ENCODE measurements at regions not wholly inside any gene's neighbourhood (a gene's known extent, or its start where the extent isn't known, plus 50 kb on each side); places are given as distances from the start of the nearest gene placed in this dataset.

DNA sequence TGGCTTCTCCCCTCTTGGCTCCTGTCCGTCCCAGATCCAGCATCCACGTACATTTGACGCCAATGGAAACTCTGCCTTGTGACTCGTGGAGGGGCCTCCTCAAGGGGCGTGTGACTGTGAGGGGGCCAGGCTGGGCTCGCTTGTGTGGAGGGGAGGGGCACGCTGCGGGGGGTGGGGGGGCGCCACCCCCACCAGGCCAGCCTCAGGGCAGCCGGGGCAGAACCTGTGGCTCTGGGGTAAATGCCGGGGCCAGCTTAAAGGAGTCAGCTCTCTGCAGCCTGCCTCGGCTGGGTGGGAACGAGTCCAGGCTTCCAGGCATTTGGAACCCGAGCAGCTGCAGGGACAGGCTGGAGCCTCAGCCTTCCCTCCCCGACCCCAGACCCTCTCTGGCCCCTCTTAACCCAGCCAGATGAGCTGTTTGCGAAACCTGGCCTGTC, 94.1 kb downstream of the SIK1 start:
- no peak for DNase-seq (ENCODE audit: low read depth in 2 of 2)

DNA sequence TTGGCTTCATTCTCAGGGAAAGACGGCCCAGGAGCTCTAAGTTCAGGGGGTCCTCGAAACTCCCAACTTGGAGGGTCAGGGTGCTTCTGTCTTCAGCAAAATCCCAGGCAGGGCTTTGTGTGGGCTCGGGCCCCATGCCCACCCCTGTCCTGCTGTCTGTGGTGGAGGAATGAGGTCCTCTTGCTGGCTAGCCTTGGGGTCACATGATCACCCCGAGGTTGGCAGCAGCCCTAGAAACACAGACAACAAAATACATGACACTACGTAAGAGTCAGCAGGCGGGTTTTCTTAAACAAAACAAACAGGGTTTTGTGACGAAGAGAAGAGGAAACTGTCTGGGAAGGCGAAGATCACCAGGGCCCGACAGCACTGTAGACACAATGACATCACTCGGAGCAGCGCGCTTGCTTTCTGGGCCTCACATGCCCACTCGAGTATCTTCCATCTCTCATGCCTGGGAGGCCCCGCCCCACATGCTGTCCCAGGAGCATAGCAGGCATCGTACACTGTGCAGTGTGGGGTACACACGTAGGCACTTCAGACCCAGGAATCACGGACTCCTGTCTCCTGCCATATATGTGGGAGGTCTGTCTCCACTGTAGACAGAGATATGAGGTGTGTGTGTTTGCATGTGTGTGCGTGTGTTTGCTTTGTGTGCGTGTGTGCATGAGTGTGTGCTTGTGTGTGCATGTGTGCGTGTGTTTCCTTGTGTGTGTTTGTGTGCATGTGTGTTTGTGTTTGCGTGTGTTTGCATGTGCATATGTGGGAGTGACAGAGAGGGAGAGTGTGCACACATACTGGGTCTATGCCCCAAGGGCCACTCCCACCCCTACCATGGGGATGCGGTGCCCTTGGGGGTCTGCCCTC, 94.7 kb downstream of the SIK1 start:
- no peak for DNase-seq (ENCODE audit: low read depth in 2 of 2)

DNA sequence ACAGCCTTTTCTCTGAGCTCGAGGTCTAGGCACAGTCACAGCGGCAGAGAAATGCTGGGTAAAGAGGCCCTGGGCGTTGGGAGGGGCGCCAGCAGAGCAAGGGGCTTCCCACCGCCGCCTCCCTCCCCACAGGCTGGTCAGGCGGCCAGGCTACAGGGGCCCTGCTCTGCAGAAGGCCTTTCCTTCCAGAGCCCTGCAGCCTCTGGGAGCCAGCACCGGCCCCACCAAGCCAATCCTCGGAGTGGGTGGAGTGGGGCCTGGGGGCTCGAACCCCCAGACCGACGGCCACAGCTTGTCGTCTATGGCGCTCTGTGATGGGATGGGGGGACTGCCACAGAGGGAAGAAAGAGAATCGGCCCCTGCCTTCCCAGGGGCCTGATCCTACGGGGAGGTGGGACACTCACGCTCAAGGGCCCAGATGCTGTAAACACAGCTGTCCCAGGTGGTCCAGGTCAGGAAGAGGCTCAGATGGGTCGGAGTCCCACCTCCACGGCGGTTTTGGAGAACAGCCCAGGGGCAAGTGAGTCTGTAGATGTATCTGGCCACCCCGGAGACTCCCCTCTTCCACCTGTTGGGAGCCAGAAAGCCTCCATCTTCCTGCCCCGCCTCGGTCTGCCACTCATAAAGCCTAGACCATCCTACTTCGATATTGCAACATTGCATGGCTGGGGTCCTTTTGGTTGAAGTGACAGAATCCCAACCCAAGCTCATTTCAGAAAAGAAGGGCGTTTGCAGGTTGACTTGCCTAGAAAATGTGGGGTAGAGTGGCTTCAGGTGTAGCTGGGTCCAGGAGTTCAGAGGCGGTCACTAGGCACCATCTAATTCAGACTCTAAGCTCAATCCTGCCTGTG, 95.6 kb downstream of the SIK1 start:
- DNase-seq (ENCODE audit: low read depth in 2 of 2): no peak

DNA sequence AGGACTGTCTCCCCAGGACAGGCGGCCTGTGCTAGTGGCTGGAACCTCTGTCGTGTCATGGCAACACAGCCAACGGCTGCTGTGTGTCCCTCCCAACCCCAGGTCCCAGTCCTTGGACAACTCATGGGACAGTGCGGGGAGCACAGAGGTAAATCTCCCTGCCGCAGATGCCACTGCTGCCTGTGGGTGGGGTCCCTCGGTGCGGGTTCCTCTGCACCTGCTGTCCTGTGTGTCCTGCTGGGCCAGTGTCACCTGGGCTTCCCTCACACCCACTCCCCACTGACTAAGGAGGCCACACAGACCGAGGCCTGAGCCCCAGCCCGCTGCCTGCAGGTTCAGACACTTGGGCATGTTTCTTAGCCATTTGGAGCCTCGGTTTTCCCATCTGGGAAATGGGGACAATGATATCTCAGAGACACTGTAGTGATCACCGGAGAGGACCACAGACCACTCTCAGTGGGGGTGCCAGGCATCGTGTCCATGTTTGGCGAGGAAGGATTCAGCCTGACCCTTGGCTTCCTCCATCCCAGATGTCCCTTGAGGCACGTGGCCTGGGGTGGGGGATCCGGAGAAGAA, 96.5 kb downstream of the SIK1 start:
- no peak for DNase-seq (ENCODE audit: low read depth in 2 of 2)

DNA sequence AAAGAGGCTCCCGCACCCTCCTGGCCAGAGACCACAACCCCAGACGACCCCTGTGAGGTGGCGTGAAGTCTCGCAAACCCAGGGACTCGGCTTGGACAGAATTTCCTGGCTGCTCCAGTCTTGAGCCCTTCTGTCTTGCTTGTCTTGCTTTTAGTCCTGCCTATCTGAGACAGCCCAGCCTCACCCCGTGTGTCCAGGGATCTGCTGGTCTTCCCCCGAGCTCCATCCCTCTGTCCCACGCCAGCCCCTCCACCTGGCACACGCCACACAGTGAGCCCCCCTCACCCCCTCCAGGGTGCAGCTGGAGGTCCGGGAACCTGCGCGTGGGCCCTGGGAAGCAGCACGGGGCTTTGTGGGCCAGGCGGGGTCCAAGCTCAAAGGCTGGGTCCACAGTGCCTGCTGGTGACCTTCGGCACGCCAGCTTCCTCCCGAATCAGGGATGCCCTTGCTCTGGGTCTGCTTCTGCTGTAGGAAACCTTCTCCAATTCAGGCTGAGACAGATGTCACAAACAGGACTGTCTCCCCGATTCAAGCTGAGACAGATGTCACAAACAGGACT, 97.1 kb downstream of the SIK1 start:
- no peak for DNase-seq (ENCODE audit: low read depth in 2 of 2)

DNA sequence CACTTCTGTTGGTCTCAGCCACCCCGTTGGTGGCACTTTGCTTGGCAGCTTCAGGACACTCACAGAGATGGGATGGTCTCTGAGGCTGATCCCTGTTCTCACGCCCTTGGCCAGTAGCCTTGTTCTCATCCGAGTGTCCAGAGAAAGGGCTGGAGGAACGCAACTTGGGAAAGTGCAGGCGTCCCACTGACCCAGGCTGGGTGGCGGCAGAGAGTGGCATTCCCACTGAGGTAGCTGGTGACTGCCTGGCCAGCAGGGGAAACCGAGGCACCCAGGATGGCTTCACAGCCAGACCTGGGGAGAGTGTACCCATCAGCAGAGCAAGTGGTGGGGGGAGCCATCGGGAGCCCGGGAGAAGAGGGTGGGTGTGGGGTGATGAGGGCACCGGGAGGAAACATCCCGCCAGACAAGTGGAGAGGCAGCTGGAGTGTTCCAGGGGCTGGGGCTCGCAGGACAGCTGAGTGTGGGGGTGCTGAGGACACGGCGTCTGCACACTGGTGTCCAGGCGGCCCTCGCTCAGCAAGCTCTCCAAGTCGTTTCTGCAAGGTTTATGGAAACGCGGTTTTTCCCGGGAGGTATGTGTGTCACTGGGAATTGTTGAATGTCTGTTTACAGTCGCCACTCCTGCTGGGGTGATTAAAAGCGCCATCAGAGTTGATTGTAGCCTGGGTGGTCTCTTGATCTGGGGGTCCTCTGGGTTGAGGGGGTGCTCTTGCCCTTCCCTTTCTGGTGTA, 97.8 kb downstream of the SIK1 start:
- DNase-seq (ENCODE audit: low read depth in 2 of 2): no peak

DNA sequence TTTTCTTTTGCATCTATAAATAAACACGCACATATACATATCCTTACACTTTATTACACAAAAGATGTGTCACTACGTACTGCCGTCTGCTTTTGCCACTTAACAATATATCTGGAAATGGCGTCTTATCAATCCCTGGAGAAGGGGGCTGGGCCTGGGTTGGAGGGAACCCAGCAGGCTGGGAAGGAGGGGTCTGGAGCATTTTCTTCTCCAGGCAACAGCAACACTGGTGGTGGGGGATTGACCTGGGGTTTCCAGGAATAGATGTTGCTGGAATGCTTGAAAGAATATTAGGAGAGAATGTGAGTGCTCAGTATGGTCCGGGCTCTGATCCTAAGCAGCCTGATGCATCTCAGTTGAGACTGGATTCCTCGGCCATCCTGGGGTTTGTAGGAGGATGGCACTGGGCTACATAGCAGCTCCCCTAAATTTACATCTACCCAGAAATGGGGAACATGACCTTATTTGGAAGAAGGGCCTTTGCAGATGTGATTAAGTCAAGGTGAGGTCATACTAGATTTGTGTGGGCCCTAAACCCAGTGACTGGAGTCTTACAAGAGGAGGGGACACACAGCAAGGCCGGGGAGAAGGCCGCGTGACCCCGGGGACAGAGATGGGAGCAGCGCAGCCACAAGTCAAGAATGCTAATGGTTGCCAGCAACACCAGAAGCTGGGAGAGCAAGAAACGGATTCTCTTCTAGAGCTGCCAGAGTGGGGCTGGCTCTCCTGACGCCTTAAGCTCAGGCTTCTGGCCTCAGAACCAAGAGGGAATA, 98.6 kb downstream of the SIK1 start:
- no peak for DNase-seq (ENCODE audit: low read depth in 2 of 2)

DNA sequence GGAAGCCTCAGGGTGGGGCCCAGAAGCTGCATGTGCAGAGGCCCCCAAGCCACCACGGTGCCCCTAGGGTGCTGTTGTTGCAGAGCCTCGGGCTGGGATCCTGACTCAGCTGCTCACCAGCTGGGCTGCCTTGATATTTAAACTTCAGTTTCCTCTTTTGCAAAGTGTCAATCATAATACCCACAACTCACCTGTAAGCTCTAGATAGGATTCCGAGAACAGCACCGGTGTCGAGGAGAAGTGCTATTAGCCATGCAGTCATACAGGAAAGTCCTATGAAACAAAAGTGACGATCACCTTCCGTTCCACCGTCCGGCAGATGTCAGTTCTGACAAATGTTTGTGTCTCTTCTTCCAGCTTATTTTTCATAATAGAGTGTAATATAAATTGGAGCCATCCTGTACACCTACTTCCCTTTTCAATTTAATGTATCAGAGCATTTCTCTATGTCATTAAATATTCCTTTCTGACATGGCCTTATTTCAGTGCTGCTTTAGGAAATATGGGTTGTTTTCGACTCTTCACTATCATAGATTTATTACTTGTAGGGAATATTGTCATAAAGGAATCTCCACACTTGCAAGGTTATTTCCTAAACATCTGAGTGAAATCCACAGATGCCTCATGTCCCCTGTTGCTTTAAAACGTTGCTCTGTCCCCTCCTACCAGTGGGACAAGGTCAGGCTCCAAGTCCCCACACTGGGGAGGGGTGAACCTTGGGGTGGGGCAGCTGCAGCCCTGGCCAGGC, 100.8 kb downstream of the SIK1 start:
- no peak for DNase-seq (ENCODE audit: low read depth in 2 of 2)

DNA sequence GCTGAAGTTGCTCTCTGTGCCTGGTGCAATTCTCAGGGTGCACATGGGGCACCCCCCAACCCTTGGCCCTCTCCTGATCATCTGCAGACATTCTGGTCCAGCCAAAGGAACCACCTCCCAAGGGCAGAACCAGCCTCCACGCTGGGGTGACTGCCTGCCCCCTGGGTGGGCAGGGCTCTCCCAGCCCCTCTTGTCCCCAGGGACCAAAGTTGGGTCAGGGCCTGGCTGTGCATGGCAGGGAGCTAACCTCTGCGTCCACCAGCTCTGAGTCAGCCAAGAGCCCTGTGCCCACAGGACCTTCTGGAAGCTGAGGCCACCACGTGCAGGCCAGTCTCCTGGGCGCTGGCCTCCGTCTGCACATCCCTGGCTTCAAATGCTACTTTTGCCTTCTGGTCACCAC, 101.9 kb downstream of the SIK1 start:
- no peak for DNase-seq (ENCODE audit: low read depth in 2 of 2)

DNA sequence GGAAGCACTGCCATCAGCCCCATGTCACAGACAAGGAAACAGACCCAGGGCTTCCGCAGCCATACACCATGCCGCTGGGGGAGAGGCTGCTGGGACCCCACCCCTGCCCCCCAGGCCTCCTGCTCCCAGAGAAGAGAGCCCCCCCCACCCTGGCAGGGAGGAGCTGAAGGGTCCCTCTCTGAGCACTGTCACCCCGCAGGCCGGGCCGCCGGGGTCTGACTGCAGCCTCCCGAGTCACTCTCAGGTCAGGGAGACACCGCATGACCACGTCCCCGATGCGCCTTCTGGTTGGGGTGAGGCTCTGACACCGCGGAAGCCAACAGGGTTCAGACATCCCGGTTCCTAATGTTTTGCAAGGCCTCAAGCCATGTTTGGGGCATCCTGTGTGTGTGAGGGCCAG, 102.3 kb downstream of the SIK1 start:
- no peak for DNase-seq (ENCODE audit: low read depth in 2 of 2)

DNA sequence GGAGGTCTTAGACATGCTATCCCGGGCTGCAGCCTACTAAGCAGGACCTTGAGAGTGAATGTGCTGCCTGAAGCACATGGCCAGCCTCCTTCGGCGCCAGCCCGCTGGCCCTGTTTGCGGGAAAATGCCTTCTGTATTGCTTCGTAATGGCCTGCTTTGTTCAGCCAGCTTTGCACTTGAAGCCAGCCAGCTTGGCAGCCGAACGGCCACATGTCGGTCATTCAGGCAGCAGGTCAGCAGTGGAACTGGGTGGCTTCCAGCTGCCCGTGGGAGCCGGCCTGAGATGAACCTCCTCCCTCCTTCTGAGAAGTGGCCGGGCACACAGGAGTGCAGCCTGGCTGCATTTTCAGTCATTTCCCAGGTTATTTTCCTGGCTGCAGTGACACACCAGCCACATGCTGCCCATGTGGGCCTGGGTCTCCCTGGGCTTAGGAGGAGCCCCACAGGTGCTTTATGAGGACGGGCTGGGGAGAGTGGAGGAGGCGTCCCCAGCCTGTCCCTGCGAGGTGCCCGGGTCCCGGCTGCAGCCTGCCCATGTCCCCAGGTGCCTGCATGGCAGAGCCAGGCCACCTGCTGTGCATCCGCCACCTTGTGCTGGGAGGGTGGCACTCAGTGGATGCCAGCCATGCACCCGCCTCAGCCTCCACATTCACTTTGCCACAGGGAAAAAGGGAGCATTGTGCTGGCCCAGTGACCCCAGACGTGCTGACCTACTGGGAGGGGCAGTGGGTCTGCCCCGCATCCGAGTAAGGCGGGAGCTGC, 103.5 kb downstream of the SIK1 start:
- DNase-seq (ENCODE audit: low read depth in 2 of 2): no peak

DNA sequence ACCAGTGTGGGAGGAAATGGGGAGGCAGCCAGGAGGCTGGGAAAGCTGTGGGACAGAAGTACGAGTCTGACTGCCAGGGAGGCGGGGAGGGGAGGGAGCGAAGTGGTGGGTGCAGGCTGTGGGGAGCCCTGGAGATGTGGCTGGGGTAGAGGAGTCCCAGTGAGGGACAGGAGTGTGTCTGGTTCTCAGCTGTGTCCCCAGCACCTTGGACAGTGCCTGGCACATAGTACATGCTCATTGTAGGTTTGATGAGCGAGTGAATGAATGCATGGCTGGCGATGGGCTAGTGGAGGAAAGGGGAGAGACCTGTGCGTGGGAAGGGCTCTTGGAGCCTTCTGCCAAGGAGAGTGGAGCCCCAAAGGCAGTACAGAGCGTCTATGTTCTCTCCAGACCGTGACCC, 104.1 kb downstream of the SIK1 start:
- DNase-seq (ENCODE audit: low read depth in 2 of 2): no peak

DNA sequence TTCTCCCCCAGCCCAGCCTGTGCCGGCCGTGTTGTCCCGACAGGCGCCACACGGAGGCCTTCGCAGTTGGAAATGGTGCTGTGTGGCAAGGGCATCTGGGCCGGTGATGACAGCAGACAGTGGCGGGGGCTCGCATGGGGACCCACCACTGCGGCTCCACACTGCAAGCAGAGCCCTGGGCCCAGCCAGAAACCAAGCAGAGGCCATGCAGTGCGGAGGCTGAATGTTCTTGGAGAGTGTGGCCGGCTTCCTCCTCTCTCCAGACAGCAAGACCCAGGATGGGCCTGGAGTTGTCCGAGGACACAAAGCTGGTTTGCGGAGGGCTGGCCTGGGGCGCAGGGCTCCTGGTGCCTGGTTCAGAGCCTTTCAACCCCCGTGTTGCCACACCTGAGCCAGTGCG, 104.6 kb downstream of the SIK1 start:
- DNase-seq (ENCODE audit: low read depth in 2 of 2): no peak

DNA sequence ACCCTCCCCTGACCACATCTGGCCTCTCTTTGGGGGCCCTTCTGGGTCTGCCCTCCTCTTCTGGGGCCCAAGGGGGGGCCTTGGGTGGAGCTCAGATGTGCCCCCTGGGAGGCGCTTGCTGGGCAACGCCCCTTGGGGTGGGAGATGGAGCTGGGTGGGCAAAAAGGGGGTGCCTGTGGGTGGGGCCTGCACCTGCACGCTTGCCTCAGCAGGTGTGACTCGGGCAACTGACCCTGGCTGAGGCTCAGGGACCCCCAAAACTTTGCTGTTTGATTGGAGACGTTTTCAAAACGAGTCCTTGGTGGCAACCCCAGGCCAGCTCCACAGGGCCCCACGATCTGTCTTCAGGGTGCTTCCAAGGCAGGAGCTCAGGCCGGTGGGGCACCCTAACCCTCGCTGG, 105.3 kb downstream of the SIK1 start:
- DNase-seq (ENCODE audit: low read depth in 2 of 2): no peak

DNA sequence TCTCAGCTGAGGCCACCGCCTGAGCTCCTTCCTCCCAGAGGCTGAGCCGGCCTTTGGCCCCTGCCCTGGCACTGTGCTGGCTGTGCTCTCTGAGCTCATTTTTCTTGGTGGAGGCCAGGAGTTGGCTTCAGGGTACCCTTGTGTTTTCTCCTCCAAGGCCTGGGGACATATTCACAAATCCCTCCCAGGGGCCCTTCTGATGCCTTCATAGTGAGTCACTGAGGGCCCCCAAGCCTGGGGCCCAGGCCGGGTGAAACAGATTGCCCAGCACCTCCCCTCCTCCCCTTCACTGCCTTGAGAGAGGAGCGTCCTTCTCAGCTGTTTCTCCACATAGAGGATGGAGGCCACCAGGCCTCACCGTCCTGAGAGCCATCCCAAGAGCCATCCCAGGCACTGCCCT, 105.8 kb downstream of the SIK1 start:
- DNase-seq (ENCODE audit: low read depth in 2 of 2): no peak

DNA sequence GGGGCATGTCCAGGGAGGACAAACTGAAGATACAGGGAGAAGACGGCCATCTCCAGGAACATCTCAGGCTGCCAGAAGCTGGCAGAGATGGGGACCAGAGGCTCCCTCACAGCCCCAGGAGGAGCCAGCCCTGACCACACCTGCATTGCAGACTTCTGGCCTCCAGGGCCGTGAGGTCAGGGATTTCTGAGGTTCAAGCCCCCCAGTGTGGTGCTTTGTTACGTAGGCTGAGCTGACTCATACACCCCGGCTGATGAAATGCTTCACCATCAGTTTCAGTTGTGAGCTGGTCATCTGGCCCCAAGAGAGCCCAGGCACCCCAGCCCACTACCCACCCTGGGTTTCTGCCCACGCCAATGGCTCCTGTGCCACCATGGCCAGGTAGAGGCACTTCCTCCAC, 106.4 kb downstream of the SIK1 start:
- DNase-seq (ENCODE audit: low read depth in 2 of 2): no peak

DNA sequence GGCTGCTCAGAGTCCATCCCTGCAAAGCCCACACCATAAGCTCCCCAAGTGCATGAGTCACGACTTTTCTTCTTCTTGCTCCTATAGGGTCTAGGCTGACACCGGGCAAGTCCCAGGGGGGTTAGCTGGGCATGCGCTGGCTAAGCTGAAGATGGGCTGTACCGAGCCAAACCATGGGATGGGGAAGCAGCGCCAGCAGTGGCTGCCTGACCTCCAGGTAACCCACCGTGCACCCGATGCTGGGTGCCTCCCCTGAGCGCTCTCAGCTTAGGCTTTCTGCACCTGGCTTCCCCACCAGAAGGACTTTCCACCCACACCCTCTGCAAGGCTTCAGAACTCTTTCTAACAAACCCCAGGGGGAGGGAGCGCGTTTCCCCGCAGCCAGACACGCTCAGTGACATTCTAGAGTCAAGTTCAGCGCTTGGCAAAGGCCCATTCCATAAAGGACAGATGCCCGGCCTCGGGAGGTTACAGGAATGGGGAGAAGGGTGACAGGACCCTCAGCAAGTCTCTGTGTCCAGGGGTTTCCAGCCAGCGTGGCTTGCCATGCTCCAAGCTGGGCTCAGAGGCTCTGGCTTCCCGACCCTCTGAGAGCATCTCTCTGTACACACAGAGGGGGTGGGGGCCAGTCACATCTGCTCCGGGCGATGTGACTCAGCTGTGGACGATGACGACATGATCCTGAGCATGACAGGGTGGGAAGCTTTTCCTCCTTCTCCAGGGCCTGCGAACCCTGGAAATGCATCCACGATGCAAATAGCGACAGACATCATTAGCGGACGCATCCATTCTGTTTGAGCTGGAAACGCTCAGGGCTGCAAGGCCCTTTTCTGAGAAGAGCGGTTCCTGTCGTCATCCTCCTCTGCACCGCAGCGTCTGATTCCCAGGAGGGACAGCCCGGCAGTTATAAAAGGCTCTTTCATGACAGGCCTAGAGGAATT, 107.8 kb downstream of the SIK1 start:
- DNase-seq (ENCODE audit: low read depth in 2 of 2): no peak

DNA sequence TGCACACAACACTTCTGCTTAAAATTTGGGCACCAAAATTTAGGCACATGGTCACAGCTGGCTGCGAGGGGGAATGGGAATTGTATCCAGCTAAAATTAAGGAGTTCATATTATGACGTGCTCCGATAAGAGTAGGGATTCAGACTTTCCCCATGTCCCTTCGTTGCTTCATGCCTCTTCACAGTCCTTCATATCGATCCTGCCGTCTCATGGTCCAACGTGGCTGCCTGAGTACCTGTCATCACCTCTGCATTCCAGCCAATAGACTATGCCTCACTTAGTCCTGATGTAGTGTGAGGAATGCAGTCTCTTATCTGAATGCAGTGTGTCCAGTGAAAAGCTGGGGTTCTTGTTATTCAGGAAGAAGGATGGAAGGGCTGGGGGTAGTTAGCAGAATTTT, 108.6 kb downstream of the SIK1 start:
- DNase-seq (ENCODE audit: low read depth in 2 of 2): no peak
